HG03025 (cell line): ENCODE measurements at regions not wholly inside any gene's neighbourhood (a gene's known extent, or its start where the extent isn't known, plus 50 kb on each side); places are given as distances from the start of the nearest gene placed in this dataset.

Experiments
- ATAC-seq: cut with Tn5 transposase; IDR thresholded peaks from one replicate; pipeline ENCODE4 v1.9.1; 2021; ENCODE audit warnings: mild to moderate bottlenecking, moderate library complexity; ENCODE audit not compliant: unreplicated experiment, low FRiP score

DNA sequence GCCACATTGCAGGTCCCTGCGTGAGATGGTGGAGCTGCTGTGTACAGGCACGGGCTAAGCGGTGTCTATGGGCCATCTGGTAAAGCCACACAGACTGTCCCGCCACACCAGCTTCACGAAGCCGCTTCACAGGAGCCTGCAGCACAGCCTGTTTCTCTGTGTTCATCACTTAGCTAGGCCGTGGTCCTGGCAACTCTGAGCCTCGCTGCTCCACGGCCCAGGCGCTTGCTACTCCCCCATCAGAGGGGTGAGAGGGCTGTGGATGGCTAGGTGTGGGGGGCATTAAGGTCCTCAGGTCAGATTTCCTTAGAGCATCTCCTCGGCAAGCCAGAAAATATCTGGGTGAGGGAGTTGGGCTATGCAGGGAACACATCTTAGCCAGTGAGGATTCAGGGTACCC lies 225.7 kb downstream of the GLI2 start:
- no peak for ATAC-seq

DNA sequence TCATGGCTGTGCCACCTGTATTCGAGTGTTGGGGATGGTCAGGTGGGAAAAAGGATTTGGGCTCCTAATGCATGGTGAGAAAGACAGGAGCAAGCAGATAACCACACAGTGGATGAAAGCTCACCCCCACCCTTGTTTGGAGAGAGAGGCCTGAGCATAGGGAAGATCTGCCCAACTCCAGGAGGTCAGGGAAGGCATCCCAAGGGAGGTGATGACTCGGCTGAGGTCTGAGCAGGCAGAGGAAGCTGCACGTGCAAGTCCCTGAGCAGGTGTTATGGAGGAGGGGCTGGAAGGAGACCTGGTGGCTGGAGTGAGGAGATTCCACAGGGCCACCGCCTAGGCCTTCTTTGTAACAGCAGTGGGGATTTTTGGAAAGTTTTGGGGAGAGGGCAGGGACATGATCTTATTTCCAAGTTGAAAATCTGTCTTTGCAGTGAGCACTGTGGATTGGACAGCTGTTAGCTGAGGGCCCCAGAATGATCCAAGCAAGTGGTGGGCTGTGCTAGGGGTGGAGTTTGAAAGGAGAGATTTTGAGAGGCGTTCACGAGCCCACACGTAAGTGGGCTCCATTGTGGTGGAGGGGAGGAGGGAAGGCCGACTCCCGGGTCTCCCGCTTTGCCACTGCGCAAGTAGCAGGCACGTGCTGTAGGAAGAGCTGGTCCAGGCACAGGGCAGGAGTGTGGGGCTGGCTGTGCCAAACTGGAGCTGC lies 228.5 kb downstream of the GLI2 start:
- no peak for ATAC-seq

DNA sequence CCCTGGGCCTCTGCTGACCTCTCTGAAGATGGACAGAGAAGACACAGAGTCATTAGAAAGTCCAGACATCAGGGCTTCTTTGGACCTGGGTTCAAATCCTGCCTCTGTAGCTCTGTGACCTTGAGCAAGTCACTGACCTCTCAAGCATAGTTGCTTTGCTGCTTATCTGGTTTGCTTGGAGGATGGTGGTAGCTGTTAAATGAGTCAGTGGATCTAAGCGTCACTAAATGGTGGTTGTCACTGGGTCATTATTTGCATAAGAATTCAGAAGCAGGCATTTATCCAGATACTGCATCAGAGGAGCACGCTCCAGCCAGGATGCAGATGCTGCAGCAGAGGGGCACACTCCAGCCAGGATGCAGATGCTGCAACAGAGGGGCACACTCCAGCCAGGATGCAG lies 229.2 kb downstream of the GLI2 start:
- no peak for ATAC-seq

DNA sequence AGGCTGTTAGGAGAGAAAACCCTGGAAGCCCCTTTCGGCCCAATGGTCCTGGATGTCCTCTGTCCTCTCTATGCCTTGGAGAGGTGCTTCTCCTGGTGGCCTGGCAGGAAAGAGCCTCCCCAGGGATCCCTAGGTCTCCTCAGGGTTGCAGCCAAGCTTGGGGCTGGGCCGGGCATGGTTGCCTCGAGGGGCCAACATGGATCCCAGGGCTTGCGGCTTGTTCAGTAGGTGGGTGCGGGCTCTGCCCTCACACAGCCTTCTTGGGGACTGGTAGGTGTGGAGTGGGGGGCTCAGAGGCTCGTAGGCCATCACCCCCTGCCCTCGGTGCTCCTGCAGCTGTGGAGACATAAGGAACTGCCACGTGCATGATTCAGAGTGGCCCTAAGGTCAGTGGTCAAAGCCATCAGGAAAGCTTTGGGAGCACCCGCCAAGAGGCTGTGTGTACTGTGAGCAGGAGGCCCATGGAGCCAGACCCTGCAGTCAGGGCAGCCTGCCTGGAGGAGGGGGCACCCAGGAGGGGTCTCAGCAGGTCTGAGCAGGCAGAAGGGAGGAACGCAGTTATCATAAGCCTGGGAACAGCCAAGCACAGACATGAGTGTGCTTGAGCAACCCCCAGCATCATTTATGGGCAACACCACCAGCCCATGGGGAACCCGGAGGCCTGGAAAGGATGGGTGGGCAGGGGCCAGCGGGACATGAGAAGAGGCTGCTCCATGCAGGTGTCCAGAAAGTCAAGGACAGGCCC lies 231.0 kb downstream of the GLI2 start:
- no peak for ATAC-seq

DNA sequence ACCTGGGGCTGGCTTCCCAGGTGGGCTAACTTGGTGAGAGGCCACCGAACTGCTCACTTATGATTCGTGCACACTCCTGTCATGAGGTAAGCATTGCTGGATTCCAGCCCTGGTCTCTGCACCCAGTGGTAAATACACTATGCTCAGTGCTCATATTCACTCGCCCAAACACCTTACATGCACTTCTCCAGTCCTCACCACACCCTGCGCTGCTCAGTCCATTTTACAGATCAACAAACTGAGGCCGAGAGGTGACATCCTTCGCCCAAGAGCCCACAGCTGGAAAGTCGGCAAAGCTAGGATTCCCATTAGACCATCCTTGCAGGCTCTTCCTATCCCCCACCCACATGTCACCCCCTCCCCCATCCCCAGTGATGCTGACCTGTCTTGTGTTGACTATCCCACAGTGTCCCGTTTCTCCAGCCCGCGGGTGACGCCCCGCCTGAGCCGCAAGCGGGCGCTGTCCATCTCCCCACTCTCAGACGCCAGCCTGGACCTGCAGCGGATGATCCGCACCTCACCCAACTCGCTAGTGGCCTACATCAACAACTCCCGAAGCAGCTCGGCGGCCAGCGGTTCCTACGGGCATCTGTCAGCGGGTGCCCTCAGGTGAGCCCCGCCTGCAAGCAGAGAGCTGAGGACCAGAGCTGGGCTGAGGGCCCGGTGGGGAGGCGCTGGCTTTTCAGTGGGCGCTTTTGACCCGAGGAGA lies 232.8 kb downstream of the GLI2 start:
- no peak for ATAC-seq

DNA sequence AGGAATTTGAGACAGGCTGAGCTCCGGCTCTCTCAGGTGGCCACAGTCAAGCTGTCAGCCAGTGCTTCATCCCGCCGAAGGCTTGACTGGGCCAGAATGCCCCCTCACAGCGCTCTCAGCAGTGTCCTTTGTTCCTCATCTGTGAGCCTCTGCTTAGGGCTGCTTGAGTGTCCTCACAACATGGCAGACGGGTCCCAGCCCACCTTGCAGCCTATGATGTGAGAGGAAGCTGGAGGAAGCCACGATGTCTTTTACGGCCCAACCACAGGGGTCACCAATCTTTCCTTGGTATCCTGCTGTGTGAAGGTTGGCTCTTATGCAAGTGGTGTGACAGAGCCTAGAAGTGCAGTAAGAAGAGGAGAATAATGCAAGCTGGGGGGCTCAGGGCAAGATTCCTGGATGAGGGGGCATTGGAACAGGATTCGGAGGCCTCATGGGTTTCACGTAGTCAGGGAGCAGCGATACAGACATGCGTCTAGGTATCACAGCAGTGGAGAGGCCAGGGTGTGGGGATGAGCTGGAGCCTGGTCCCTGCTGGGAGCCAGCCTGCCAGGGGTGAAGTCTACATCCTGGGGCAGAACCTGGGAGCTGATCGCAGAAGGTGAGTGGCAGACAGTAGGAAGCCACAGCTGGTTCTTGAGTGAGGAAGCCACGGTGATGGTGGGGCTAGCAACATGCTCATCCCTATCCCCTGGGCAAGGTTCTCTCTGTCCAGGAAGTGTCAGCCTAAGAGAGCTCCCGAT lies 234.1 kb downstream of the GLI2 start:
- no peak for ATAC-seq

DNA sequence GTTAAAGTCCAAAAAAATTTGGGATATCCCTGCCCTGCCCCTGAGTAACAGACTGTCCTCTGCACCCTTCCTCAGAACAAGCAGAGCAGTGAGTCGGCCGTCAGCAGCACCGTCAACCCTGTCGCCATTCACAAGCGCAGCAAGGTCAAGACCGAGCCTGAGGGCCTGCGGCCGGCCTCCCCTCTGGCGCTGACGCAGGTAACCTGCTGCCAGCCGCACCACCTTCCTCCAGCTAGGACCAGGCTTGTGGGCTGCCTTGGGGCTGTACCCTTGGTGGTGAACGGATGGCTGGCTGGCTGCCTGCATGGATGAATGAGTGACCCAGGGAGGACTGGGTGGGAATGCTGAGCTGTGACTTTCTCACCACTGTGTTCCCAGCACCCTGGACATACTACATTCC lies 236.2 kb downstream of the GLI2 start:
- ATAC-seq, result no peak

DNA sequence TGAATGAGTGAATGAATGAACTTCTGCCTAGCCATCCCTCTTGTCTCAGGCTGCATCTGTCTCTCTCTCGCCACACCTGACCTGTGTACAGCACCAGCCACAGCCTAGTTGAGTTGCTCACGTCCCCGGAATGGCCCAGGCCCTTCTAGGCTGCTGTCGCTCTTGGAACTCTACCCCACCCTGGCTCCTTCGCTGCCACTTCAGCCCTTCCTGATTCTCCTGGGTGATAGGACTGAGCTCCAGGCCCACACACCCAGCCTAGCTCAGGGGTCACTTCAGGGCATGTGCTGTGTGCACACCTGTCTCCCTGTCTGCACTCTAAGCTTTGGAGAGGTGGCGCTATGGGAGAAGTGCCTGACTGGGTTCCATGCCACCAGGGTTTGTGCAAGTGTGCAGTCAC lies 236.6 kb downstream of the GLI2 start:
- ATAC-seq, result no peak

DNA sequence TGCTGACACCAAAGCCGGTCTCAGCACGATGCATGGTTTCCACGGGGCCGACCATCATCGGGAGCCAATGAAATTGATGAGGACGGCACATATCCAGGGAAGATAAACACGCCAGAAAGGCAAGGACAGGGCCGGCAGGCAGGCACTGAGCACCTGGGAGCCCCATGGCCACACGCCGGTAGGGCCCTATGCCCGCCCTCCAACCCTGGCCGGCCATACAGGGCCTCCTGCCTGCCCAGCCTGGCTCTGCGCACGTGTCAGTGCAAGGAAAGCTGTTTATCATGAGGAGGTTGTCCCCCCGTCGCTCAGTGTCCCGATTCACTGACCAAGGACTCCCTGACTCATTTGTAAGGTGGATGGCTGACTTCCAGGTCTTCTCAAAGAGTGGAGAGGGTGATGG lies 237.5 kb downstream of the GLI2 start:
- ATAC-seq, result no peak

DNA sequence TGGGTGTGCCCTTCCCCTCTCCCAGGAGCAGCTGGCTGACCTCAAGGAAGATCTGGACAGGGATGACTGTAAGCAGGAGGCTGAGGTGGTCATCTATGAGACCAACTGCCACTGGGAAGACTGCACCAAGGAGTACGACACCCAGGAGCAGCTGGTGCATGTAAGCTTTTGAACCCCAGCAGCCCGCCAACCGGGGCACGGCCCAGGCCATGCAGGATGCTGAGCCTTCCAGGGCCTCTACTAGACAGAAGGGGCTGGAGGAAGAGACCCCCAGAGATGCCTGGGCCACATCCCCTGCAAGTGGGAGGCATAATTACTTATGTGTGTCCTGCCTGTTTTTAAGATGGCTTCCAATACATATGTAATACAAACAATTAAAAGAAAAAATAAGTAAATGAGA lies 239.3 kb downstream of the GLI2 start:
- ATAC-seq, result no peak

DNA sequence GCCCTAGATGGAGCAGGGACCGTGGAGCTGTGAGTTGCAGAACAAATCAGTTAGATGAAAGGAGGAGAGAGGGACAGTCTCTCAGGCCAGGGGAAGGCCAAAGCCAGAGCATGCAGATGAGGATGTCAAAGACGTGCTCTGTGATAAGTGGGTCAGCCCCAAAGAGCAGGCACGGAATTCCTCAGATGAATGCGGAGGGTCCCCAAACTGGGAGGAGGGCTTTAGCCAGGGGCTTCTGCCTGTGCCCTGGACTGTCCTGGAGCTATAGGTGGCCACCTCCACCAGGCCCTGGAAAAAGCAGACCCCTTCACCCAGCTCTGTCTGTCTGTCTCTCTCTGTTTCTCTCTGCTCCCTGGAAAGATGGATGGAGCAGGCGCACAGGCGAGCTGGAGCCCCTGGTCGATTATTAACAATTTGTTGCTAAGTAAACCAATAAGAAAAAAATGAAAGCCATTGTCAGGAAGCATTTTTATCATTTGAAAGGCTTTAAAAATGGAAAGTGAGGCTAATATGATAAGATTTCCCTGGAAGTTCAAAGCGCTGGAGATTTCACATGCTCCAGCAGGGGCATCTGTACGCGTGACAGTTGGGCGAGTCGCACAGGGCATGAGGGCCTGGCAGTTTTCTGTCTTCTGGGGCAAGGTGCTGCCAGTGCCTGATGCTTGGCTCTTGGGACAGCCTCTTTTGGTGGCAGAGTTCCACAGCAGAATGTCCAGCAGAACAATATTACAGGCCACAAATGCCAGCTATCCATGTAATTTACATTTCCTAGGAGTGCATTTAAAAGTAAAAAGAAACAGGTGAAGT lies 241.0 kb downstream of the GLI2 start:
- no peak for ATAC-seq

DNA sequence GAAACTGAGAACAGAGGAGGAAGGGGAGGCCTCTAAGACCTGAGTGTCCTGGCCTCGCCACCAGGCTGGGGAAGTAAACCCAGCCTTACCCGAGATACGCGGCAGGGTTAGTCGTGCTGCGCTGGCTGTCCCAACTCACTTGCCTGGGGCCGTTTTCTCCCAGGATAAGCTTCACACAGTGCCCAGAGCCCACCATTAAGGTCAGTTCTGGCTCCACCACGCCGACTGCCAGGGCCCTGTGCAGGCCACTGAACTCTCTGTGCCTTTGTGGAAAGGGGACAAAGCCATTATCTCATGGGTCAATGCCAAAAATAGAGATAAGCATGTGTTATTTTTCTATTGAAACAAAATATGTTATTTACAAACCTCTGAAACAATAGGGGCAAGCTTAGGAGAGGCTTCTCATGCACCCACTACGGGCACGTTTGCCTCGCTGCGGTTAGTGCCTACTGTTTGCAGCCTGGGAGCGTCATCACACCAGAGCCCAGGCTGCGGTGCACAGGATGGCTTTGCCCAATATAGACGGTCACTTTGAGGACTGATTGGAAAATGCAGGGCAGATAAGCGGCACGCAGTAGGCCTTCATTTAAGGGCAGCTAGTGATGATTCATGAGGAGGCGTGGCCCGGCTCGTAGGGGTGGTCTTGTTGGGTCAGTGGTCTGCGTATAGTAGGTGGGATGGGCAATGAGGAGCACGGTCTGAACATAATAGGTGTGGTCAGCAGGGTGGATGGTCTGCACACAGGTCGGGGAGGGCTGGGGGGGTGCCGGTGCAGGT lies 242.1 kb downstream of the GLI2 start:
- no peak for ATAC-seq

DNA sequence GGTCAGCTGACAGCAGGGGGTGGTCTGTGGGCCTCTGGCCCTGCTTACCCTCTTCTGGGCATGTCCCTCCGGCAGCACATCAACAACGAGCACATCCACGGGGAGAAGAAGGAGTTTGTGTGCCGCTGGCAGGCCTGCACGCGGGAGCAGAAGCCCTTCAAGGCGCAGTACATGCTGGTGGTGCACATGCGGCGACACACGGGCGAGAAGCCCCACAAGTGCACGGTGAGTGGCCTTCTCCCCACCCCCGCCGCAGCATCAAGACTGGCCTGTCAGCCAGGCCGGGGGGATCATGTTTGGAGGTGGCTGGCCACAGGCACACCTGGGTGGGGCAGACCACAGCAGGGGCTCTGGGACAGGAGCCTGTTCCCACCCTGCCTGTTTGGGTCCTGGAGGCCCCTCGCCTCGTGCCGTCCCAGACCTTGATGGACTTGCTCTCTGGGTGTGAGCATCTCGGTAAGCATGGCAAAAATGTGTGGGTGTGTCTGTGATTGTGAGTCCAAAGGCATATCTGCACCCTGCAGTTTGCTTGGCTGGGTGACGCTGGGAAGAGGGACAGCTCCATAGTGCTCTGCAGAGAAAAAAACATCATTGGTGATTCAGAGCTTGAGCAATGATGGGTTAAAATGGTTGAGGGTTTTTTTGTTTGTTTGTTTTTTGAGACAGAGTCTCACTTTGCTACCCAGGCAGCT lies 242.8 kb downstream of the GLI2 start:
- no peak for ATAC-seq

DNA sequence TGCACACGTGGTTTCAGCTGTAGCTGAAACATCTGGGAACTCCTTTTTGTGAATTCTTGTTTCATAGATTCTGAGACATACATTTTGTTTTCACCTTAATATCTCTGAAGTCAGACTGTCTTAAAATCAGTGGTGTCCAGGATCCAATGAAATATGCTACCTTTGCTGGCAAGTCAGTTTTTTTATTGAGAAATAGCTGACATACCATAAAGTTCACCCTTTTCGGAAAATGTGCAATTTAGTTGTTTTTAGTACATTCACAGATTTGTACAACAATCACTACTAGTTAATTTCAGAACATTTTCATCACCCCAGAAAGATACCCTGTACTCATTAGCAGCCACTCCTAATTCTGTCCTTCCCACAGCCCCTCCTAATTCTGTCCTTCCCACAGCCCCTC lies 243.7 kb downstream of the GLI2 start:
- no peak for ATAC-seq

DNA sequence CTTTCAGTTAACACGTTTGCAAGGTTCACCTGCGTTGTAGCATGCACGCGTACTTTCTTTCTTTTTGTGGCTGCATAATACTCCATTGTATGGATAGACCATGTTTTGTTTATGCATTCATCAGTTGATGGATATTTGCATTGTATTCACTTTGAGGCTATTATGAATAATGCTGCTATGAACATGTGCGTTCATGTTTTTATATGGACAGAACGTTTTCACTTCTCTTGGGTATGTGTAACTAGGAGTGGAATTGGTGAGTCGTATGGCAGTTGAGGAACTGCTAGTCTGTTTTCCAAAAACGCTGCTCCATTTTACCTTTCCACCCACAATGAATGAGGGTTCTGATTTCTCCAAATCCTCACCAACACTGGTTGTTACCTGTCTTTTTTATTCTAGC lies 244.3 kb downstream of the GLI2 start:
- ATAC-seq, result no peak

DNA sequence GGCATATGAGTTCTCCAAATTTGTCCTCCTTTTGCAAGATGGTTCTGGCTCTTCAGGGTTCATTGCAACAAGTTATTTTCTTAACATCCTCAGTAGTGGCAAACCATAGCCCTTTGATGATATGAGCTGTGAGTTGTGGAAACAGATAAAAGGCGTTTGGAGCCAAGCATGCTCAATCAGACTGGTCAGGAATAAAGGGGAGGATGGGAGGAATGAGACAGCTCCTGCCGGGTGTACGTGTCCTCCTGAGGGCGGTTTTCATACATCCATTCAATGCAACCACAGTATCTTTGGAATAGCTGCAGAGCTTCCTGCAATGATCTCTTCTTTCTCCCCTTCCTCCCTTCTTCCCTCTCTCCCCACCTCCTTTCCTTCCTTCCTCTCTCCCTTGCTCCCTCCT lies 245.8 kb downstream of the GLI2 start:
- no peak for ATAC-seq

DNA sequence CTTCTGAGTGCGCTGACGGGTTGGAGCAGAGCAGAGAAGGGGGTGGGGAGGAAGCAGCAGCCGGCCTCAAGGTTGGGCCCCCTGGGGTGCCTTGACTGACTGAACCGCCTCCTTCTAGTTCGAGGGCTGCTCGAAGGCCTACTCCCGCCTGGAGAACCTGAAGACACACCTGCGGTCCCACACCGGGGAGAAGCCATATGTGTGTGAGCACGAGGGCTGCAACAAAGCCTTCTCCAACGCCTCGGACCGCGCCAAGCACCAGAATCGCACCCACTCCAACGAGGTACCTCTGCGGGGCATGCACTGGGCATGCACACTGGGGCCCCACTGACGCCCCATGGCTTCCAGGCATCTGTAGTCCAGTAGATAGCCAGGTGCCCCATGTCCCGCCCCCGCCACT lies 246.9 kb downstream of the GLI2 start:
- no peak for ATAC-seq

DNA sequence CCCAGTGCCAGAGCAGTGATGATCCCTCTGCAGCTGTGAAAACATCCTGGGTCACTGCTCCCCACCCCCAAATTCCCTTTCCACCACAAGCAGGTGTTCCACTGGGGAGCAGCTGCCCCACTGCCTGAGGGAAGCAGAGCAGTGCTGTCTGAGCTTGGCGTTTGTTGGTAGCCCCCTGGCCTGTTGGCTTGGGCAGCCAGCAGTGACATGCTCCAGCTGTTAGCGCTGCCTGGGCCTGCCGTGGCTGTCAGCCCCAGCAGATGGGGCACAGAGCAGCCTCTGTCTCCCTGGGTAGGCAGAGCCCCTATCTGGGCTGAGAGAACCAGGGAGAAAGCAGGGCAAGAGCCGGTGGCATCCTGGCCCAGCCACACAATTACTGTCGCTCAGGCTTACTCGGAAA lies 247.7 kb downstream of the GLI2 start:
- no peak for ATAC-seq

DNA sequence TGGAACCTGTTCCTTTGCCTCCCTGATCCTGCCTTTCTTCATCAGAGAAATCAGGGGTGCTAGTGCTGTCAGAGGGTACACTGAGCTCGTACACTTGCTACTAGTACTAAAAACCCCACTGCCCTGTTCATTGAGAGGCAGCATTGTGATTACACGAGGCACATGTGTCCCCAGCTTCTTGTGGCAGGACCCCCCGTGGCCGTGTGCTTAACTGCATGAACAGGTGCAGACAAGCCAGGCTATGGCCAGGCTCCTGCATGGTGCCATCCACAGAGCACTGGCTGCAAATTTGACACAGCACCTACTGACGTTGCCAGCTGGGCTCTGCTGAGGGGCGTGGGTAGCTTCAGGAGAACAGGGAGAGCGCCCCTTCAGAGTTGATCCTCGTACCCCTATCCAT lies 248.4 kb downstream of the GLI2 start:
- ATAC-seq, result no peak
